HG03432 (cell line): ENCODE measurements at regions not wholly inside any gene's neighbourhood (a gene's known extent, or its start where the extent isn't known, plus 50 kb on each side); places are given as distances from the start of the nearest gene placed in this dataset.

Experiments used
- ATAC-seq: cut with Tn5 transposase; IDR thresholded peaks from one replicate; pipeline ENCODE4 v1.9.1; 2021; ENCODE audit warnings: mild to moderate bottlenecking, moderate library complexity; ENCODE audit not compliant: unreplicated experiment

DNA sequence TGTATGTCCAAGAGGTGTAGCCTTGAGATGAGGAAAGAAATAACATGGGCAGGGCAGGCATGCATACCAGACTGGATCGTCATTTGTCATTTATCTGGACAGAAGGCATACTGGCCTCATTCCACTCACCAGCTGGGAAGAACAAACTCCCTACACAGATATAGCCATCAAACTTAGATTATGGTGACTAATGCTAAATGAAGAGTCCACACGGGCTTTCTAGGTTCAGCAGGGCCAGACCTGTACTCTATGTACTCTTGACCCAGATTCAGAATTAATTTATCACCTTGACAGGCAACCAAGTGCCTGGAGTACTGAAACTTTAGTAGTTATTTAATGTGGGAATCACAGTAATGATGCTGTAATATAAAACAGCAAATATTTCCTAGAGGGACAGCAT, 164.3 kb upstream of the IL12A start:
- no peak for ATAC-seq

DNA sequence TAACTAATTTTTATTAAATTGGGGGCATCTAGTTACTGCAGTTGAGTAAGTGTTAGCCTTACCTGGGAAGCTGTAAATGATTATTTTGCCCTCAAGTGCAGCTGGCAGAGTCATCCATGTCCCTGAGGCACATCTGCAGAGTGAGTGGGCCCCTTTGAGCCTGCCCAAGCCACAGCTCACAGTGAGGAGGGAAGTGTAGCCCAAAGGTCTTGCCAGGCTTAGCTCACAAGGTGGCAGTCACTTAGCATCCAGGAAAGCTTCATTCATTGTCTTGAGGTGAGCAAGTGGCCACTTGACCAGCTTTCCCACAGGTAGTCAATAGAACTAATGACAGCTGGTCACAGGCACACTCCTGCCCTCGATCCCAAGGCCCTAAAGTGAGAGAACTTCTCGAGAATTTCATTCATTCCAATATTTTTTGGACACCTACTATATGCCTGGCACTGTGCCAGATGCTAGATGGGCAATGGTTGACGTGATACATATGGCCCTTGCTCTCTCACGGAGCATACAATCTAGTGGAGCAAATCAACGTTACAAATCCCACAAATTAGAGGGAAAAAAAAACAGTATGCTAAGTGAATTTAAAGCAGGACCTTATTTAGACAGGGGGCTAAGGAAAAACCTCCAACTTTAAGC, 163.3 kb upstream of the IL12A start:
- peak; percentile 55 for ATAC-seq

DNA sequence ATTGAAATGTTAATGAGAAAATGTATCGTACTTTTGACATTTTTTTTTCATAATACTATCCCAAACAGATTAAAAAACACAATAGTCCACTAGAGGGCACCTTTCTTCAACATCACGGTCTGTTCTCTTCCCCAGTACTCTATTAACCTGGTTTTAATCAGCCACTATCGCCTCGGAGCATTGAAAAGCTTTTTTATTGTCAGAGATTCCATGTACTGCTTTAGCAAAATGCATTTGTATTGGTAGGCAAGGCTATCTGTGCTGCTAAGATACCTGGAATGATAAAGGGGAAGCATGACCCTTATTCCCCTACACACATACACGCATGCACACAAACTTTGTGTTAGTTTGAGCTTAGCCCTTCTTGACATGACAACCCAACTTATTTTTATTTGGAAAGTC, 160.1 kb upstream of the IL12A start:
- ATAC-seq: peak; percentile 42

DNA sequence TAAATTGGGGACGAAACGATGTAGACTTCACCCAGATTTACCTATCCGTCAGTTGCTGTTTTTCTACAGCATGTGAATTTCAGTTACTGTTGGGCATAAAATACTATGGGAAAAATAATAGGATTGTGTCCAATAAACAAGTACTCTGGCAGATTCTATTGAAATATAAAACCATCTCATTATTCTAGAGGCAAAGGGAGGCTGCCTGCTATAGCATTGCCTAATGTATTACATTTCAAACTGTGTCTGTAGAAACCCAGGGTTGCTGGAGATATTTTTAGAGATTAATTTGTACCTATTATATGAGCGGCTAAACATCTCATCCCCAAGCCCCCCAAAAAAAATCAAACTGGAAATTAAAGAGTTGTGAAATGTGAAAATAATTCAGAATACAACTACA, 159.6 kb upstream of the IL12A start:
- no peak for ATAC-seq

- no peak for ATAC-seq
Observed at GRCh38 chr3:159829539-159830227, 159.0 kb upstream of the IL12A start.

DNA sequence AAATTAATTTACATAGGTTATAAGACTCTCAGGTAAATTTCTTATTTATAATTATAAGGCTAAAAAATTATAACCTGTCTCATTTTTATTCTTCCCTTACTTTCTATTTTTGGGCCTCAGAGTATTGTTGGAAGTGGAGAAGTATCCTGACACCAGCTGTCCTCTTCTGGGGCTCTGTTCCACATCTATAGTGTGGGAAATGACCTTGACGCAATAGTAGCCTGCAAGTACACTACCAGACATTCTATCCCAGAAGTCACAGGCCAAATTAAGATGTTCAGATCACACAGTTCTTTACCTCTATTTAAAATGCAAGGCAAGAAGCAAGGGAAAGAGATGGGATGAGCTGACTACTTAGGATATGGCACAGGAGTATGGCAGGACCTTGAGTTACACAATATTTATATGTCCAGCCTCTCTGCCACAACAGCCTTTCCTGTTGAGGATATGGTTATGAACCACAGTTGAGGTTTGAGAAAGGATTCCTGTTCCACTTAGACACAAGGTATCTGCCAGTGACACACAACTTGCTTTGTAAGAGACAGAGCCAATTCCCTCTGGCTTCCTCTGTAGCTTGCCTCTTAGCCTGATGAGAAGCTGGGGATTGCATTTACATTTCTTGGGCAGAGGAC, 158.0 kb upstream of the IL12A start:
- no peak for ATAC-seq

- peak; percentile 57 for ATAC-seq
Observed at GRCh38 chr3:159831466-159831865, 157.2 kb upstream of the IL12A start.

- ATAC-seq: peak; percentile 90
Observed at GRCh38 chr3:159832024-159832423, 156.6 kb upstream of the IL12A start.

DNA sequence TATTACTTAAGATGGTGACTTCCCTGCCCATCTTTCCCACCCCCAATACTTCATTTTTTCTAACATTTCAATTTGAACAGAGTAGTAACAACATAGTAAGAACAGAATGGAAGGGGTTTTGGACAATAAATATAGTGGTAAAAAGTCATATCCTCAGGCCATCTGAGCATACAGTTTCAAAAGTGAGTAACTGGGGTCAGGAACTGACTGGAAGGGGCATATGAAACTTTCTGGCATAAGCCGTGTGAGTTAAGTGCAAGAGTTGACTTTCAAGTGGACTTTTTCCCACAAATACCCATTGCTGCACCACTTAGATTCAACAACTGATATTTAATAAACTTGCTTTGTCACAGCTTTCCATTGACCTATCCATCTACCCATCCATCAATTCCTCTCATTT, 153.5 kb upstream of the IL12A start:
- ATAC-seq: no peak

GRCh38 chr3:159837725-159838124, 150.9 kb upstream of the IL12A start:
- no peak for ATAC-seq

- ATAC-seq: no peak
Observed at GRCh38 chr3:159838938-159839337, 149.7 kb upstream of the IL12A start.

- peak; percentile 69 for ATAC-seq
Observed at GRCh38 chr3:159839561-159840379, 148.9 kb upstream of the IL12A start, which contains the start of gene SCHIP1. Gene SCHIP1, plus strand, starts transcription at chr3:159839861.

DNA sequence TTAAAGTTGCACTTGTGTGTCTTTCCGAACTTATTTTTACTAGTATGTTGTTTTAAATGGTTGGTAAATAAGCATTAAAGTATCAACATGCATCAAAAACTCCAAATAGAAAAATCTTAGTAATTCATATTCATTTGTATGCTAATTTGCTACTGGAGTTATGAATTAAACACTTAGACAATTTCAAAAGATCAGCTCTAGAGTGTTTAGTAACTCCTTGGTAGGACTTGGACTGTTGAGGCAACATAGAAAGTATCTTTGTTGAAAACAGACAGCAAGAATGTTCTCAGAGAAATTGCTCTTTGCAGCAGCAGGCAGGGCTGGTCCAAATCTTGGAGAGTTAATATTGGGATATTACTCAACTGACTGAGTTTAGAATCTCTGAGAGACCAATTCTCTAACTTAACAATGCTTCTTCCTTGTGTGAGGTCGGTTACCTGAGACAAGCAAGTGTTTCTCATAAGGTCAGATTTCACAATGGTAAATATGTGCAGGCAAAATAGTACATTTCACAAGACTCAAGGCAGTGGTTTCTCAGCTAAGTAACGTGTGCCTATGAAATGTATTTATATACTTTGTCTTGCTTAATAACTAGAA, 147.8 kb upstream of the IL12A start:
- no peak for ATAC-seq

DNA sequence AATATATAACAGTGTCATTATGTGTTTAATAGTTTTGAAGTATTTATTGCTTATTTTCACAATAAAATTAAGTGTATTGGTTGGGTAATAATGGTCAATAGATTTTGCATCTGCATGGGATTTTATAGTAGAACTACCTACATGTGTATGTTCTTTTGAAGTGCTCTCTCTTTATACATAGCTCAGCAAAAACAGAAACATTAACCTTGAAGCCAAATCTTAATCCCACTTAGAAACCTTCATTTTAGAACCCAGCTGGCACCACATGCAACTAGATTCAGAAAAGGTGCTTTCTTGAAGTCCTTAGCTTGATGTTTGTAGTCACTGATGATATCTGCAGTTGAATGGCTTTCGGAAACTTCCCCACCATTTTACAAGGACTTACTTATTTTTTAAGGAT, 146.9 kb upstream of the IL12A start:
- no peak for ATAC-seq

GRCh38 chr3:159843840-159844730, 144.6 kb upstream of the IL12A start:
- ATAC-seq: no peak

DNA sequence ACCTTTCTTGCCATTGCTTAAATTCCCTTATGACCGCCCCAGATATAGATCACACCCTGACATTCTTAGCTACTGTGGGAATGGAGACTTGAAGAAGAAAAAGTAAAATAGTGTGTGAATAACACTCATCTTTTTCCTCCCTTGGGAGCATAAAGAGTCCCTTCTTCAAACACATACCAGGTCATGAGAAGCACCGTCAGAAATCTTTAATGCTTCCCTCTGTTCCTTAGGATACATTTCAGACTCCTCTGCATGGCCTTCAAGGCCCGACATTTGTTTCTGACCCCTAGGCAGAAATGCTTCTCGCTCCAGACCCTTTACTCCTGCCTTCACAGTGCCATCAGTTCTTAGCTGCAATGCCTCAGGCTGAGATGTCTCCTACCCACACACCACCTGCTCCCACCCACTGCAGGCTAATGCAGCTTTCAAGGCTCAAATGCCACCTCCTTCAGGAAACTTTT, 143.8 kb upstream of the IL12A start:
- peak; percentile 41 for ATAC-seq

GRCh38 chr3:159845737-159846136, 142.9 kb upstream of the IL12A start:
- no peak for ATAC-seq

DNA sequence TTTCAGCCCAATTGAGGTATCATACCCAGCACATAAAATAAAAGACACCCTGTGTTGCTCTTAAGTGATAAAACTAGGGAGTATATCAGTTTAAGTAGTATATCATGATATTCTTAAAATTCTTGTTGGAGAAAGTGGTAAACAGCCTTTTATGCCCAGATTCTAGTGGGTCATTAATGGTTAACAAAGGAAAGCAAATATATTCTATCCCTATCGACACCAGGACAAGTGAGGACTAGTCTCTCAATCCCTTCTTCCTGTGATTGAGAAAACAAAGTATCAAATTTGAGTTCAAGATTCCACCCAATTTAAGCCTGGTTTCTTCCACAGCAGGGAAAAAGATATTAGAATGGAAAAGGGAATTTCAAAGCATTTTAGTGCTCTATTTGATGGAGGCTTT, 142.4 kb upstream of the IL12A start:
- no peak for ATAC-seq

DNA sequence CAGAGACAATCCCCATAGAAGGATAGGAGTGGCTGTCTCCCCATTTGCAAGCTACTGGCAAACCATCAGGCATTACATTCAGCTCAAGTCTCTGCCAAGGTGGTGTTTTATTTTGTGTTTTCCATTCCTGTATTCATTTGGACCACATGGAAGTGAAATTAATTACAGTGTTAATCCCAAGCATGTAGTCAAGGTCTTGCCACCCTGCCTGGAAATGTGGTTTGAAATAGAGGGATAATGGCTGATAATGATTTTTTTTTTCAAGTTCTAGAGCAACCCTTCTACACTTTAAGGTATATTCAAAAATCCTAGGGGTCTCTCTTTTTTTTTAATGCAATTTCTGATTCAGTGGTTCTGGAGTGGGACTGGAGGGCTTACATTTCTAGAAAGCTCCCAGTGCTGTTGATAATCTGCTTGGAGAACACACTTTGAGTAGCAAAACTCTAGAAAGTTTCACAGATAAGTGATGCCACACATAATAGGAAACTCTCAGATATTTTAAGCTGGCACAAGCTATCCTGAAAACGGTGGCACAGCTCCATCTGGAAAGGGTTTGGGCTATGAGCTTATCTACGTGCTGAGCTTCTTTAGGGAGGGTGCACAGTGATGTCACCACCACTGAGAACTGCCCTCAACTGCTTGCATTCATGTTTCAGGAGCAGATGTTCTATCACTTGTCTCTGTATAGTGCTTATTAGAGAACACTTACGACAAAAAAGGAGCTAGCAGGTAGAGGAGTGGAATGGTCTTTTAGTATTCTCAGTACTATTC, 140.1 kb upstream of the IL12A start:
- no peak for ATAC-seq
